ENCODE measurements at regions not wholly inside any gene's neighbourhood (a gene's known extent, or its start where the extent isn't known, plus 50 kb on each side); places are given as distances from the start of the nearest gene placed in this dataset.
A peak's percentile ranks its signal among the peaks of the same experiment; 100 is the strongest.

DNA sequence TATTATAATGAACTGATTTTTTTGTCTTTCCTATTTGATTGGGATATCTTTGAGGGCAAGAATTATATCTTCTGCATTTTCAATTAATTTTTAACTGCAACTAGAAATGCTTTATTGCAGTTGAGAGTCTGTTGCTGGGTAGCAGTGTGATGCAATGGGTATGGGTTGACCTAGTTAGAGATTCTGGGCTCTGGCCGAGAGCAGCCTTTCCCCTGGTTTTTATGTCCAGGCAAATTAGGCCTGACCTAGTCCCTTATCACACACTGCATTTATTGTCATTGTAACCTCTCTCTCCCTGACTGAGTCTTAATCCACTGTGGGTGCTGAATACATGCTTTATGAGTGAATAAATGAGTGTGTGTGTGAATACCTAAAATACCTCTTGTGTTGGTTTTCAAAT, 206.4 kb upstream of the PTGFR start:
- Histone ChIP-seq H3K36me3 (replicated peaks in 1 of 2) (no peaks in the 10 kb centered on the region), H3K4me1 (replicated peaks in 1 of 2) (no peaks in the 10 kb centered on the region), H3K27me3 (no peaks in the 10 kb centered on the region), H3K27ac (no peak overlapping the region), H3K4me3 (no peak overlapping the region), H3K9me3 (replicated peaks in 1 of 3) (no peaks in the 10 kb centered on the region)
- peak in 3 of 7 donors; percentile 4 to 79 (median 22) for DNase-seq
- intact Hi-C loops (cut with DNase I) = no loop called here
- TF ChIP-seq, protein P1, sequence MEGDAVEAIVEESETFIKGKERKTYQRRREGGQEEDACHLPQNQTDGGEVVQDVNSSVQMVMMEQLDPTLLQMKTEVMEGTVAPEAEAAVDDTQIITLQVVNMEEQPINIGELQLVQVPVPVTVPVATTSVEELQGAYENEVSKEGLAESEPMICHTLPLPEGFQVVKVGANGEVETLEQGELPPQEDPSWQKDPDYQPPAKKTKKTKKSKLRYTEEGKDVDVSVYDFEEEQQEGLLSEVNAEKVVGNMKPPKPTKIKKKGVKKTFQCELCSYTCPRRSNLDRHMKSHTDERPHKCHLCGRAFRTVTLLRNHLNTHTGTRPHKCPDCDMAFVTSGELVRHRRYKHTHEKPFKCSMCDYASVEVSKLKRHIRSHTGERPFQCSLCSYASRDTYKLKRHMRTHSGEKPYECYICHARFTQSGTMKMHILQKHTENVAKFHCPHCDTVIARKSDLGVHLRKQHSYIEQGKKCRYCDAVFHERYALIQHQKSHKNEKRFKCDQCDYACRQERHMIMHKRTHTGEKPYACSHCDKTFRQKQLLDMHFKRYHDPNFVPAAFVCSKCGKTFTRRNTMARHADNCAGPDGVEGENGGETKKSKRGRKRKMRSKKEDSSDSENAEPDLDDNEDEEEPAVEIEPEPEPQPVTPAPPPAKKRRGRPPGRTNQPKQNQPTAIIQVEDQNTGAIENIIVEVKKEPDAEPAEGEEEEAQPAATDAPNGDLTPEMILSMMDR (IDR thresholded peaks at IDR 0.05) = no peak
- no peak for TF ChIP-seq POLR2A (IDR thresholded peaks at IDR 0.05)
- 47 to 60% (median 51%) methylated on average over 1 of the region's 1 CpG for WGBS, 4 donors

DNA sequence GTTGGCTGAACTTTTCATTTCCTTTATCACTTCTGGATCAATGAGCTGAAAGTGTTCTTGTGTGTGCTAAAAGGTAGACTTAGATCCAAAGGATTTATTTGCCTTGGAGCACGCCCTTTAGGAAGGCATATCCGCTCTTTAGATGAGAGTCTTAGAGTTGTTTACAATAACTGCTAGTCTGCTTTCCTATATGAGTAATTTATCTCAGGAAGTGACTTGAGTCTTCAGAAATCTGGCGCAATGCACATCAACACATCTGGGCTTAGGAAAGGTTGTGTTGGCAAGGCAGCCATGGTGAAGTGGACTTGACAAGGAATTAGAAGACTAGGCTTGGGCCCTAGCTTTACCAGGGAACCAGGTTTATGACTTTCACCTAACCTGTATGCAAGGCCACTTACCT, 204.1 kb upstream of the PTGFR start:
- TF ChIP-seq, protein P1 (IDR thresholded peaks at IDR 0.05) = no peak
- no peak for TF ChIP-seq POLR2A (IDR thresholded peaks at IDR 0.05)
- 83 to 88% (median 86%) methylated on average over 3 of the region's 3 CpGs for WGBS, 4 donors
- intact Hi-C loops (cut with DNase I) = no loop called here
- Histone ChIP-seq H3K4me1 (replicated peaks in 1 of 2) (no peaks in the 10 kb centered on the region), H3K27me3 (no peaks in the 10 kb centered on the region), H3K9me3 (replicated peaks in 1 of 3) (no peaks in the 10 kb centered on the region), H3K36me3 (replicated peaks in 1 of 2) (no peaks in the 10 kb centered on the region), H3K4me3 (no peak overlapping the region), H3K27ac (no peak overlapping the region)
- no peak for DNase-seq

GRCh38 chr1:78289603-78290002, 201.2 kb upstream of the PTGFR start:
- no peaks in the 10 kb centered on the region for H3K36me3 ChIP-seq (replicated peaks in 1 of 2)
- TF ChIP-seq, protein P1 (IDR thresholded peaks at IDR 0.05) = no peak
- no peak for TF ChIP-seq POLR2A (IDR thresholded peaks at IDR 0.05)
- 72 to 82% (median 79%) methylated on average over 1 of the region's 1 CpG for WGBS, 4 donors
- H3K27ac ChIP-seq = no peak overlapping the region
- no peak for DNase-seq
- no peaks in the 10 kb centered on the region for H3K27me3 ChIP-seq
- no peak overlapping the region for H3K4me3 ChIP-seq
- H3K4me1 ChIP-seq (replicated peaks in 1 of 2) = no peaks in the 10 kb centered on the region
- intact Hi-C loops (cut with DNase I) = no loop called here
- H3K9me3 ChIP-seq (replicated peaks in 1 of 3) = no peaks in the 10 kb centered on the region

GRCh38 chr1:78291418-78291817, 199.4 kb upstream of the PTGFR start:
- intact Hi-C loops (cut with DNase I) = no loop called here
- H3K9me3 ChIP-seq (replicated peaks in 1 of 3) = no peaks in the 10 kb centered on the region
- H3K27me3 ChIP-seq = no peaks in the 10 kb centered on the region
- H3K27ac ChIP-seq = no peak overlapping the region
- H3K4me3 ChIP-seq = no peak overlapping the region
- no peak for DNase-seq
- no peaks in the 10 kb centered on the region for H3K36me3 ChIP-seq (replicated peaks in 1 of 2)
- no peak for TF ChIP-seq POLR2A (IDR thresholded peaks at IDR 0.05)
- TF ChIP-seq, protein P1 (IDR thresholded peaks at IDR 0.05) = no peak
- 70 to 81% (median 76%) methylated on average over 2 of the region's 2 CpGs for WGBS, 4 donors
- no peaks in the 10 kb centered on the region for H3K4me1 ChIP-seq (replicated peaks in 1 of 2)

All from adrenal gland (tissue), 9 donors.